G401.6 (cell line): ENCODE measurements at regions not wholly inside any gene's neighbourhood (a gene's known extent, or its start where the extent isn't known, plus 50 kb on each side); places are given as distances from the start of the nearest gene placed in this dataset.
"Not testable (repeated sequence)": the region's sequence is repeated elsewhere in the genome, so short reads cannot be mapped to it uniquely, and the experiment has no call there.

Experiments used
- FAIRE-seq: peaks from 2 replicates; lab custom pipeline; 2012; peaks lifted over from hg19 to GRCh38; lab: Jason Lieb, UNC

- no peak for FAIRE-seq
Observed at GRCh38 chr6:9810286-9810685, 604.6 kb downstream of the TFAP2A start.

- no peak for FAIRE-seq
Observed at GRCh38 chr6:9806195-9806594, 608.7 kb downstream of the TFAP2A start.

GRCh38 chr6:9801249-9801754 lies 613.6 kb downstream of the TFAP2A start:
- FAIRE-seq, result no peak

GRCh38 chr6:9799582-9799981 lies 615.3 kb downstream of the TFAP2A start:
- no peak for FAIRE-seq

- FAIRE-seq, result no peak
Observed at GRCh38 chr6:9796827-9797226, 618.0 kb downstream of the TFAP2A start.

- FAIRE-seq, result no peak
Observed at GRCh38 chr6:9795880-9796279, 619.0 kb downstream of the TFAP2A start.

GRCh38 chr6:9789201-9789600 lies 625.7 kb downstream of the TFAP2A start:
- FAIRE-seq, result no peak

- no peak for FAIRE-seq
Observed at GRCh38 chr6:9784786-9785185, 630.1 kb downstream of the TFAP2A start.

GRCh38 chr6:9783567-9783966 lies 631.3 kb downstream of the TFAP2A start:
- no peak for FAIRE-seq

GRCh38 chr6:9766240-9766915 lies 648.5 kb downstream of the TFAP2A start:
- no peak for FAIRE-seq

- no peak for FAIRE-seq
Observed at GRCh38 chr6:9761220-9761619, 653.7 kb downstream of the TFAP2A start.

- FAIRE-seq, result no peak
Observed at GRCh38 chr6:9754515-9754914, 660.4 kb downstream of the TFAP2A start.

GRCh38 chr6:9745966-9746365 lies 668.9 kb downstream of the TFAP2A start:
- FAIRE-seq, result no peak

- no peak for FAIRE-seq
Observed at GRCh38 chr6:9745476-9745875, 669.4 kb downstream of the TFAP2A start.

- no peak for FAIRE-seq
Observed at GRCh38 chr6:9744119-9744518, 670.8 kb downstream of the TFAP2A start.

- FAIRE-seq, result no peak
Observed at GRCh38 chr6:9732056-9732455, 682.8 kb downstream of the TFAP2A start.

GRCh38 chr6:9725776-9726175 lies 689.1 kb downstream of the TFAP2A start:
- not testable (repeated sequence) for FAIRE-seq

- FAIRE-seq, result no peak
Observed at GRCh38 chr6:9717568-9717967, 697.3 kb downstream of the TFAP2A start.

- no peak for FAIRE-seq
Observed at GRCh38 chr6:9711365-9711764, 703.5 kb downstream of the TFAP2A start.

- no peak for FAIRE-seq
Observed at GRCh38 chr6:9710574-9710973, 704.3 kb downstream of the TFAP2A start.

GRCh38 chr6:9708600-9708999 lies 706.3 kb downstream of the TFAP2A start:
- no peak for FAIRE-seq

GRCh38 chr6:9704989-9705388 lies 709.9 kb downstream of the TFAP2A start:
- FAIRE-seq, result no peak

- no peak for FAIRE-seq
Observed at GRCh38 chr6:9702914-9703313, 712.0 kb downstream of the TFAP2A start.

GRCh38 chr6:9699888-9700287 lies 715.0 kb downstream of the TFAP2A start:
- no peak for FAIRE-seq
